ENCODE measurements at regions not wholly inside any gene's neighbourhood (a gene's known extent, or its start where the extent isn't known, plus 50 kb on each side); places are given as distances from the start of the nearest gene placed in this dataset.

DNA sequence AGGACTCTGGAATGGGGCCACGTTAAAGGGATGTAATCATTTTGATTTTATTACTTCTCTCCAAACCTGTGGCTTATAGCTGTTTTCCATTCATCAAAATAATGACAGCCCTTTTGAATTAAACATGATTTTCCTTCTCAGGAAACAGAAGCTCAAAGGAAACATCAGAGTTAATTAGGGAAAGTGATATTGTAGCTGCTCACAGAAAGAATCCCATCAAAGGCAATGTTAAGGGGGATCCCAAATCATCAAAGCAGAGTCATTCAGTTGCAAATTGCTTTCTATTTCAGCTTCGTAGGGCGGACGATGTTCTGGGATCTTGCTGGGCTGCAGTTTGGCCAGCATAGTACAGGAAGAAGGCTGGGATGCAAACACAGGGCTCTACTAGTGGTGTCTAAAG is 563.2 kb downstream of the CCSER2 start:
- ChIA-PET CTCF (no interaction called here), POLR2A (no interaction called here)
- DNase-seq (no peak), ATAC-seq (replicated peaks in 1 of 4) (no peak)
- no peaks in the 10 kb centered on the region for H3K9me3 ChIP-seq
- H3K4me1 Mint-ChIP-seq: no peaks in the 10 kb centered on the region
- H3K9me3 Mint-ChIP-seq: no peaks in the 10 kb centered on the region
- H3K36me3 Mint-ChIP-seq: no peaks in the 10 kb centered on the region
- H3K27me3 ChIP-seq (replicated peaks in 1 of 2; ENCODE audit: control insufficient read depth in 2 of 2, extremely low read depth in 1 of 2, insufficient read depth in 2 of 2, low read length in 1 of 2): no peaks in the 10 kb centered on the region
- no peaks in the 10 kb centered on the region for H3K4me1 ChIP-seq (ENCODE audit: control insufficient read depth in 1 of 2, extremely low read depth in 1 of 2, insufficient read depth in 2 of 2, low read length in 2 of 2)
- no peak overlapping the region for H3K27ac Mint-ChIP-seq
- no peak overlapping the region for H3K4me3 ChIP-seq (ENCODE audit: control insufficient read depth in 1 of 2, extremely low read depth in 1 of 2, low read length in 1 of 2)
- 83% methylated on average over 3 of the region's 4 CpGs for WGBS (ENCODE audit: insufficient coverage)
- no peak overlapping the region for H3K27ac ChIP-seq (ENCODE audit: low read length)
- no peak overlapping the region for H3K4me3 Mint-ChIP-seq
- peaks cover 0 to 1% of the 10 kb centered on the region in 2 donors for H3K27me3 Mint-ChIP-seq
- no peaks in the 10 kb centered on the region for H3K36me3 ChIP-seq (ENCODE audit: control insufficient read depth in 2 of 2, extremely low read depth in 1 of 2, insufficient read depth in 1 of 2, low read length in 1 of 2)

DNA sequence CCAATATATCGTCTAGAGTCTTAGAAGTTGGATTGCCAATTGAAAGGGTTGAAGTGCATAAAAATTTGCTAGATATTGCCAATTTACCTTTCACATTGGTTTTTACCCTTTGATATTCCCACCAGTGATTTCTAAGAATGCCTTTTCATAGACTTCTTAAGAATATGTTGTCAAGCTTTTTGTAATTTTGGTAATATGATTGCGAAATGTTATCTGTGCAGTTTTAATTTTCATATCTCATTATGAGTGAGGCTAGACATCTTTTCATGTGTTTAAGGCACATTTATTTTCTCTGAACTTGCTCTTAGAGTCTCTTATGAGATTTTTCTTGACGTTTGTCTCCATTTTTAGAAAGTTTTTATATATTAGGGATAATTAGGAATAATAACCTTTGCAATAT is 567.2 kb downstream of the CCSER2 start:
- Mint-ChIP-seq H3K27ac (no peak overlapping the region), H3K4me3 (no peak overlapping the region), H3K4me1 (no peaks in the 10 kb centered on the region), H3K36me3 (no peaks in the 10 kb centered on the region), H3K27me3 (peaks cover 0 to 1% of the 10 kb centered on the region in 2 donors), H3K9me3 (no peaks in the 10 kb centered on the region)
- Histone ChIP-seq H3K4me1 (ENCODE audit: control insufficient read depth in 1 of 2, extremely low read depth in 1 of 2, insufficient read depth in 2 of 2, low read length in 2 of 2) (no peaks in the 10 kb centered on the region), H3K4me3 (ENCODE audit: control insufficient read depth in 1 of 2, extremely low read depth in 1 of 2, low read length in 1 of 2) (no peak overlapping the region), H3K27ac (ENCODE audit: low read length) (no peak overlapping the region), H3K36me3 (ENCODE audit: control insufficient read depth in 2 of 2, extremely low read depth in 1 of 2, insufficient read depth in 1 of 2, low read length in 1 of 2) (no peaks in the 10 kb centered on the region), H3K27me3 (replicated peaks in 1 of 2; ENCODE audit: control insufficient read depth in 2 of 2, extremely low read depth in 1 of 2, insufficient read depth in 2 of 2, low read length in 1 of 2) (no peaks in the 10 kb centered on the region), H3K9me3 (no peaks in the 10 kb centered on the region)
- no CpG with 5 or more reads among the region's 3 CpGs for WGBS (ENCODE audit: insufficient coverage)
- CTCF ChIA-PET: no interaction called here
- POLR2A ChIA-PET: no interaction called here
- ATAC-seq (replicated peaks in 1 of 4): no peak
- no peak for DNase-seq

DNA sequence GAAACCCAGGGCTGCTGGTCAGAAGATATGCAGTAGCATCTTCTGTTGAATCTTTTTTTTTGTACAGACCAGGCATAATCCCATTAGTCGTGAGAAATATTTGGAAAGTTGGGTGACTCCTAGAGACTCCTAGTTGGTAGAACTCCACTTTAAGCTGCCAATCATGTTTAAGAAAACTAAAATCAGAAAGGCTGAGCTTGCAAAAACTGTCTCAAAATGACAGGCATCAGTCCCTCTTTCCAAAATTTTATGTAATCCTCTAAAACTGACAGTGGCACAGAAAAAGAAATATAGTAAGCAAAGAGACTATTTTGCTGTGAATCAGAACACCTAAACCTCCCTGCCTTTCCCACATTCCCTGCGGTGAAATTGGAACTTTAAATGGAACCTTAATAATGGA is 568.5 kb downstream of the CCSER2 start:
- Mint-ChIP-seq H3K27me3 (peaks cover 1 to 7% of the 10 kb centered on the region in 2 donors), H3K9me3 (no peaks in the 10 kb centered on the region), H3K27ac (no peak overlapping the region), H3K4me1 (no peaks in the 10 kb centered on the region), H3K36me3 (no peaks in the 10 kb centered on the region), H3K4me3 (no peak overlapping the region)
- no CpG with 5 or more reads among the region's 2 CpGs for WGBS (ENCODE audit: insufficient coverage)
- Histone ChIP-seq H3K27me3 (replicated peaks in 1 of 2; ENCODE audit: control insufficient read depth in 2 of 2, extremely low read depth in 1 of 2, insufficient read depth in 2 of 2, low read length in 1 of 2) (no peaks in the 10 kb centered on the region), H3K4me1 (ENCODE audit: control insufficient read depth in 1 of 2, extremely low read depth in 1 of 2, insufficient read depth in 2 of 2, low read length in 2 of 2) (no peaks in the 10 kb centered on the region), H3K4me3 (ENCODE audit: control insufficient read depth in 1 of 2, extremely low read depth in 1 of 2, low read length in 1 of 2) (no peak overlapping the region), H3K9me3 (no peaks in the 10 kb centered on the region), H3K36me3 (ENCODE audit: control insufficient read depth in 2 of 2, extremely low read depth in 1 of 2, insufficient read depth in 1 of 2, low read length in 1 of 2) (no peaks in the 10 kb centered on the region), H3K27ac (ENCODE audit: low read length) (no peak overlapping the region)
- POLR2A ChIA-PET: no interaction called here
- DNase-seq (no peak), ATAC-seq (replicated peaks in 1 of 4) (no peak)
- CTCF ChIA-PET: no interaction called here

DNA sequence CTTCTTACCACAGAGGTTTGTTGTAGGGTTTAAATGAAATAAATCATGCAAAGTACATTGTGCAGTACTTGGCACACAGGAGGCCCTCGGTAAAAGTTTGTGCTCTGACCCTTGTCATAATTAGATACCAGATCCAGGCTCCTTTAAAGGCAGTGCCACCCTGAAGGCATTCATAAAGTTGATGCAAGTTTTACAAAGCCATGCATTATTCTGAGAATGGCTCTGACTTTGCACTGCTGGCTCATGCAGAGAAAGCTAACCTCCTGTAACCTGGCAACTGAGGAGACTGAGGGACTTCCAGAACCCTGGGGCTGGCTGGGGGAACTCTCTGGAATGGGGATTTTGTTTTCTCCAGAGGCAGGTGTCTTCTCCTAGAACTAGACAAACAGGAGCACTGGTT is 570.9 kb downstream of the CCSER2 start:
- ChIA-PET POLR2A (no interaction called here), CTCF (no interaction called here)
- Histone ChIP-seq H3K4me1 (ENCODE audit: control insufficient read depth in 1 of 2, extremely low read depth in 1 of 2, insufficient read depth in 2 of 2, low read length in 2 of 2) (no peaks in the 10 kb centered on the region), H3K27ac (ENCODE audit: low read length) (no peak overlapping the region), H3K9me3 (no peaks in the 10 kb centered on the region), H3K27me3 (replicated peaks in 1 of 2; ENCODE audit: control insufficient read depth in 2 of 2, extremely low read depth in 1 of 2, insufficient read depth in 2 of 2, low read length in 1 of 2) (no peaks in the 10 kb centered on the region), H3K36me3 (ENCODE audit: control insufficient read depth in 2 of 2, extremely low read depth in 1 of 2, insufficient read depth in 1 of 2, low read length in 1 of 2) (no peaks in the 10 kb centered on the region), H3K4me3 (ENCODE audit: control insufficient read depth in 1 of 2, extremely low read depth in 1 of 2, low read length in 1 of 2) (no peak overlapping the region)
- Mint-ChIP-seq H3K36me3 (no peaks in the 10 kb centered on the region), H3K4me1 (no peaks in the 10 kb centered on the region), H3K27ac (no peak overlapping the region), H3K9me3 (no peaks in the 10 kb centered on the region), H3K27me3 (peaks cover 0 to 7% of the 10 kb centered on the region in 2 donors), H3K4me3 (no peak overlapping the region)
- no peak for ATAC-seq (replicated peaks in 1 of 4)
- WGBS (ENCODE audit: insufficient coverage): 63% methylated on average over 1 of the region's 1 CpG
- DNase-seq: no peak

DNA sequence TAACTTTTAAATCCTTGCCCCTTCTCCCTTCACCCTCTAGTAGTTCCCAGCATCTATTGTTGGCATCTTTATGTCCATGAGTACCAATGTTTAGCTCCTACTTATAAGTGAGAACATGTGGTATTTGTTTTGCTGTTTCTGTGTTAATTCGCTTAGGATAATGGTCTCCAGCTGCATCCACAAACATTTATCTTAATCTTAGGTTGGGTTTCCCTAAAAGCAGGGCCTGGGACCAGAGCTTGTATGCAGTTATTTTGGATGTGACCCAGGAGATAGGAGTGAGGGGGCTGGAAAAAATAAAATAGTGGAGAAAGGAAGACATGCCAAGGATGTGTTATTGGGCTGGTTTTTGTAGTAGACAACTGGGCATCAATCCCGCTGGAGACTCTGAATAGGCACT is 571.8 kb downstream of the CCSER2 start:
- no peak overlapping the region for H3K4me3 ChIP-seq (ENCODE audit: control insufficient read depth in 1 of 2, extremely low read depth in 1 of 2, low read length in 1 of 2)
- no peaks in the 10 kb centered on the region for H3K4me1 Mint-ChIP-seq
- no peaks in the 10 kb centered on the region for H3K36me3 ChIP-seq (ENCODE audit: control insufficient read depth in 2 of 2, extremely low read depth in 1 of 2, insufficient read depth in 1 of 2, low read length in 1 of 2)
- H3K27ac ChIP-seq (ENCODE audit: low read length): no peak overlapping the region
- no peaks in the 10 kb centered on the region for H3K9me3 ChIP-seq
- ATAC-seq (replicated peaks in 1 of 4) (no peak), DNase-seq (no peak)
- H3K27me3 Mint-ChIP-seq: peaks cover 0 to 7% of the 10 kb centered on the region in 2 donors
- H3K4me3 Mint-ChIP-seq: no peak overlapping the region
- ChIA-PET CTCF (no interaction called here), POLR2A (no interaction called here)
- WGBS (ENCODE audit: insufficient coverage): 67% methylated on average over 1 of the region's 2 CpGs
- H3K27ac Mint-ChIP-seq: no peak overlapping the region
- H3K36me3 Mint-ChIP-seq: no peaks in the 10 kb centered on the region
- H3K9me3 Mint-ChIP-seq: no peaks in the 10 kb centered on the region
- H3K4me1 ChIP-seq (ENCODE audit: control insufficient read depth in 1 of 2, extremely low read depth in 1 of 2, insufficient read depth in 2 of 2, low read length in 2 of 2): no peaks in the 10 kb centered on the region
- H3K27me3 ChIP-seq (replicated peaks in 1 of 2; ENCODE audit: control insufficient read depth in 2 of 2, extremely low read depth in 1 of 2, insufficient read depth in 2 of 2, low read length in 1 of 2): no peaks in the 10 kb centered on the region

DNA sequence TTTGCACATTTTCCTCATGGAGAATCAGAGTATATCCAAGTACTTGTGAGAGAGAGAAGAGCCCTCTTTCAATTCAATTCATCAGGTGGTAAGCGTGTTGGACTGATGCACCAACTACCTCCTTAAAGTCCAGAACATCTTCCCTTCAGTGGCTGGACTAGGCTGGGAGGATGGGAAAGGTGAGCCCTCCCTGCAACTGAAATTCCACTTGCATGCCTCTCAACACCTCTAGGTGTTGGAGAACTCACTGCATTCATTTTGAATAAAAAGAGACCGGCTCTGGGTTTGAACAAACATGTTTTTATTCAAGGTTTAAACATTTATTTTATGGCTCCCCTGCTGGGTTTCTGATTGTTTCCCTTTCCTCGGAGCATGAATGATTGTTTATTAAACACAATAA is 573.5 kb downstream of the CCSER2 start:
- Histone ChIP-seq H3K9me3 (no peaks in the 10 kb centered on the region), H3K27ac (ENCODE audit: low read length) (no peak overlapping the region), H3K4me1 (ENCODE audit: control insufficient read depth in 1 of 2, extremely low read depth in 1 of 2, insufficient read depth in 2 of 2, low read length in 2 of 2) (no peaks in the 10 kb centered on the region), H3K4me3 (ENCODE audit: control insufficient read depth in 1 of 2, extremely low read depth in 1 of 2, low read length in 1 of 2) (no peak overlapping the region), H3K36me3 (ENCODE audit: control insufficient read depth in 2 of 2, extremely low read depth in 1 of 2, insufficient read depth in 1 of 2, low read length in 1 of 2) (no peaks in the 10 kb centered on the region), H3K27me3 (replicated peaks in 1 of 2; ENCODE audit: control insufficient read depth in 2 of 2, extremely low read depth in 1 of 2, insufficient read depth in 2 of 2, low read length in 1 of 2) (no peaks in the 10 kb centered on the region)
- Mint-ChIP-seq H3K27me3 (peaks cover 0 to 7% of the 10 kb centered on the region in 2 donors), H3K27ac (no peak overlapping the region), H3K9me3 (no peaks in the 10 kb centered on the region), H3K4me3 (no peak overlapping the region), H3K4me1 (no peaks in the 10 kb centered on the region), H3K36me3 (no peaks in the 10 kb centered on the region)
- WGBS (ENCODE audit: insufficient coverage): no CpG with 5 or more reads among the region's 3 CpGs
- DNase-seq (no peak), ATAC-seq (replicated peaks in 1 of 4) (no peak)
- ChIA-PET POLR2A (no interaction called here), CTCF (no interaction called here)

DNA sequence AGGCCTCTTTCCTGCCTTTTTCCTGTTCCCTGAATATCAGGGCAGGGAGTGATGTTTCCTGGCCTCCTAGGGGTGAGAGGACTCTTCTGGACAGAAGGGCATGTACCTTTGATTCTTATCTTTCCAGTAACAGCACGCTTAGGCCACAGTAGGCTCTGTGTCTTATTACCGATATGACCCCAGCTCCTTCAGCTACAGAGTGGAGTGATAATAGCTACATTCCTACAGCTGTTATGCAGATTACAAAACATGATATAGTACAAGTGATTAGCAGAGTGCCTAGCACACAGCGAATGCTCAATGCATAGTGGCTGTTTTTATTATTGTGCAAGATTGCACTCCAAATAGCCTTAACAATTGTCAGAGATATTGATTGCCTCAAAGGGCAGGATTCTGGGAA is 574.2 kb downstream of the CCSER2 start:
- ChIA-PET CTCF (interaction anchor here in 1 of 2 donors (0.8 kb wide), 1 partner anchor 9 kb away, joined by 3 read pairs; no protein-coding TSS in a partner anchor), POLR2A (no interaction called here)
- 67% methylated on average over 1 of the region's 3 CpGs for WGBS (ENCODE audit: insufficient coverage)
- ATAC-seq (replicated peaks in 1 of 4) (no peak), DNase-seq (no peak)
- H3K4me1 Mint-ChIP-seq: no peaks in the 10 kb centered on the region
- H3K4me1 ChIP-seq (ENCODE audit: control insufficient read depth in 1 of 2, extremely low read depth in 1 of 2, insufficient read depth in 2 of 2, low read length in 2 of 2): no peaks in the 10 kb centered on the region
- H3K36me3 Mint-ChIP-seq: no peaks in the 10 kb centered on the region
- peaks cover 0 to 7% of the 10 kb centered on the region in 2 donors for H3K27me3 Mint-ChIP-seq
- no peaks in the 10 kb centered on the region for H3K27me3 ChIP-seq (replicated peaks in 1 of 2; ENCODE audit: control insufficient read depth in 2 of 2, extremely low read depth in 1 of 2, insufficient read depth in 2 of 2, low read length in 1 of 2)
- no peaks in the 10 kb centered on the region for H3K9me3 Mint-ChIP-seq
- H3K36me3 ChIP-seq (ENCODE audit: control insufficient read depth in 2 of 2, extremely low read depth in 1 of 2, insufficient read depth in 1 of 2, low read length in 1 of 2): no peaks in the 10 kb centered on the region
- H3K4me3 ChIP-seq (ENCODE audit: control insufficient read depth in 1 of 2, extremely low read depth in 1 of 2, low read length in 1 of 2): no peak overlapping the region
- no peak overlapping the region for H3K27ac ChIP-seq (ENCODE audit: low read length)
- H3K9me3 ChIP-seq: no peaks in the 10 kb centered on the region
- no peak overlapping the region for H3K27ac Mint-ChIP-seq
- no peak overlapping the region for H3K4me3 Mint-ChIP-seq
